ENCODE measurements at regions not wholly inside any gene's neighbourhood (a gene's known extent, or its start where the extent isn't known, plus 50 kb on each side); places are given as distances from the start of the nearest gene placed in this dataset.

GRCh38 chr7:50857804-50858489 lies 75.3 kb upstream of the GRB10 start:
- TF ChIP-seq SREBF2 (IDR thresholded peaks at IDR 0.05): no peak
- no peak for TF ChIP-seq CTCF (IDR thresholded peaks at IDR 0.05)
- no peak for TF ChIP-seq TFCP2L1 (CRISPR knock-in tag; IDR thresholded peaks at IDR 0.05)
- no peak for TF ChIP-seq POLR2A (IDR thresholded peaks at IDR 0.05; ENCODE audit: low read length)
- no peak for TF ChIP-seq POLR2AphosphoS2 (conservative IDR thresholded peaks at IDR 0.05; ENCODE audit: low read length)
- no peak for TF ChIP-seq BHLHE40 (IDR thresholded peaks at IDR 0.05; ENCODE audit: low read depth, low read length)
- no peak for TF ChIP-seq RNF2 (IDR thresholded peaks at IDR 0.05; ENCODE audit: borderline replicate concordance, low read depth)
- TF ChIP-seq NPAS2 (CRISPR knock-in tag; IDR thresholded peaks at IDR 0.05; ENCODE audit: borderline replicate concordance): no peak
- TF ChIP-seq RFX5 (IDR thresholded peaks at IDR 0.05): no peak
- no peak for TF ChIP-seq EP300 (IDR thresholded peaks at IDR 0.05)
- TF ChIP-seq CEBPB (IDR thresholded peaks at IDR 0.05): no peak
- TF ChIP-seq ESRRA (IDR thresholded peaks at IDR 0.05; ENCODE audit: borderline replicate concordance, low read length): no peak
- no peak for TF ChIP-seq NR3C1 (IDR thresholded peaks at IDR 0.05)

All from A549 (cell line).